Ramos (cell line): ENCODE measurements at regions not wholly inside any gene's neighbourhood (a gene's known extent, or its start where the extent isn't known, plus 50 kb on each side); places are given as distances from the start of the nearest gene placed in this dataset.

ENCODE experiments used
- in situ Hi-C: fragments of 300-500 bp; cut with MboI; formaldehyde crosslinking; loops from one replicate; pipeline ENCODE4 v1.14.3; 2022; ENCODE audit warnings: low sequenced_read_pairs; ENCODE audit not compliant: unreplicated experiment

DNA sequence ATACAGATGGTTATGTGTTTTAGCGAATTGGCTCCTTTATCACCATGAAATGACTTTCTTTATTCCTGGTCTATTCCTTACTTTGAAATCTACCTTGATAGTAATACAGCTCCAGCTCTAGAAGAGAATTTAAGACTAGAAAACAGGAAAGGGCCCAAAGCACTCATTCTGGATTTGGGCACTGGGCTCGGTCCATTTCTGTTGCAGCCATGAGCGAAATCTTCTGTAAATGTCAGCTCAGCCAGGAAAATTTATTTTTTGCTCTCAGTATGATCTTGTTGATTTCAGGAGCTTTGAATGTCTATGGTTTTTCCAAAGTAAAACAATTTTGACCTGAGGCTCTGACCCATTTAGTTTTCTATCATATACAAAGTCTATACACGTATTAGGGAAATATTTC, 104.1 kb downstream of the DIRAS2 start:
- in situ Hi-C loops = no loop called here

DNA sequence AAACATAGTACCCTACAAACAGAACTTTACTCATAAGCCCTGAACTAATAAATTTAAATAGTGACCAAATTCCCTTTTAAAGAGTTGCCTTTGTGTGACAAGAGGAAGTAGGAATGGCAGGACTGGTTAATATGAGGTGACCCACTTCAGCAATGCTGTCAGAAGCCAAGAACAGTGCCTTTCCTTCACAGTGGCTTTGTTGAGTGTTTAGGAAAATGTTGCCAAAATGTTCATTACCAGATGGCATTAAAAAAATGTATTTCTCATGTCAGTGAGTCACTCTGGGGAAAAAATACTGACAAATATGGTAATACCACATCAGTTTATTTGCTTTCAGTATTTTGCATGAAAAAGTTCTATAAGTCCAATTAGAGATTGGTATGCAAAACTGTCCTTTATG, 103.3 kb downstream of the DIRAS2 start:
- in situ Hi-C loops = no loop called here

DNA sequence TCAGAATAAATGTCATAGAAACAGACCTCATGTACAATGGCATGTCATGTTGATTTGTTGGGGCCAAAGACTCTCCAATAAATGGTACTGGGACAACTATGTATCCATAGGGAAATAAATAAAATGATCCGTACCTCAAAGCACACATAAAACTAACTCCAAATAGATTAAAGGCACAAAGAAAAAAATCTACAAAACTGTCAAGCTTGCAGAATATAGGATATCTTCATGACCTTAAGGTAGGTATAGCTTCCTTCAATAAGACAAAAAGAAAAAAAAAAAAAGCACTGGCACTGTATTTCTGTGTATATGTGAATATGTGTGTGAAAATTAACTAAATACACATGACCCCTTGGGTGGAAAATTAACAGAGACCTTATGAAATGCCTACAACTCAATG, 101.9 kb downstream of the DIRAS2 start:
- in situ Hi-C loops = no loop called here

DNA sequence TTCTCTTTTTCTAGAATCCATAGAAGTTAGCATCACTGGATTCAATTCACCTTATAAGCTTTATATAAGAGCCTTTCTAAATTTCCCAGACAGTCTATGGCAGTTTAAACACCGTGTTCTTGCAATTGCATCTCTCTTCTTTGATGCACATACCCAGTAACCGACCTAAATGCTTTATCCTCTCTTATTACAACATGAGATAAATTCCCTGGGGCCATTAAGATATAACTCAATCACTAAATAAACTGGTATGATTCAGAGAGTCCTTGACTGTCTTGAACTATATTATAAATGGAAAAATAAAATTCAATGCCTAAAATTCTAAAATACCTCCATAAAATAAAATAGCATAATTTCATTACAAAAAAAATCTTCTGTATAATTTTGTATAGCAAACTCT, 98.1 kb downstream of the DIRAS2 start:
- in situ Hi-C loops = no loop called here

DNA sequence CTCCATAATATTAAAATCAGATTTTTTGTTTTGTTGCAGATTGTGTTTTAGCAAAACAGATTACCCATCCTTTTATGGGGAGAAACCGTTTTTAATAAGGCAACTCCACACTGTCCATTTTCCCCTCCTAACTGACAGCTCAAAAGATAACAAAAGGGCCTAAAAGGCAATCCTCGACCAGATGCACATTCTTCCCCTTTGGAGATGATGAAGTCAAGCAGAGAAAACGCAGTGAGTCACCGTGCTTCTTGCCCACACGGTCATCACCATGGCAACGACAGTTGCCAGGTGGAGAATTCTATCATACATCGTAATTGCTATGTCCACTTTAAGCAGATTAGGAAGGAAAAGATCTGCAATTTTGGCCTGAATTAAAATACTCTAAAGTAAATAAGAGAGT, 96.4 kb downstream of the DIRAS2 start:
- in situ Hi-C loops = no loop called here

DNA sequence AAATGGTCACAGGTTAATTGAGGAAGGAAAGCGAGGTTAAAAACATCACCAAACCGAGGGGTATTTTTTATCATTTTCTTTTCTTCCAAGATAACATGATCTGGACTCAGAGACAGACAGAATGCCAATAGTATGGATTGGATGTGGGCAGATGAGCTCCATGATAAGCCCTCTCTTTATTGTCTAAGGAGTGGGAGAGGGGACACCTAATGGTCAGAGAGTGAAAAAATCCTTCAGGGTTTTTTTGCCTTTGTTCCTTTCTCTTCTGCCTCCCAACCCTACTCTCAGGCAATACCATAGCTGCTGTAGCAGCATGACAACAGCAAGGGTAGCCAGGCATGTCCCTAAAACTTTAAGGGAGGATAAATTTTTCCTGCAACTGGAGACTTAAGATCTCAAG, 94.7 kb downstream of the DIRAS2 start:
- in situ Hi-C loops = no loop called here

DNA sequence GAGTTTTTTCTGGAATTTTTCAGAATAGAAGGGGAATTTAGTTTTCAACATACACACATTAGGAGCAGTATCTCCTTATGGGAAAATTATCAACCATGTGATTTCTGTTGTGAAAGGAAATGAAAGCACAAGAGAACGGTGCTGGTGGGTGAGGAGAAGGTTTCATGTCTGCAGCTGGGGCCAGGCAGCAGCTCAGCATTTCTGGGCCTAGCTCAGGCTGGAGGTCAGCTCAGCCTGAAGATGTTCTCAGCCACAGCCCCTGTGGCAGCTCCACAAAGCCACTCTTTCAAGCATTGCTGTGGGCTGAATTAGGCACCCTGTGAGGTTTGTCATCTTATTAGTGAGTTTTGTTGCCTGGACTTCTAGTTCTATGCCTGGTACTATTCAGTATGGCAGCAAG, 90.3 kb downstream of the DIRAS2 start:
- in situ Hi-C loops = no loop called here

DNA sequence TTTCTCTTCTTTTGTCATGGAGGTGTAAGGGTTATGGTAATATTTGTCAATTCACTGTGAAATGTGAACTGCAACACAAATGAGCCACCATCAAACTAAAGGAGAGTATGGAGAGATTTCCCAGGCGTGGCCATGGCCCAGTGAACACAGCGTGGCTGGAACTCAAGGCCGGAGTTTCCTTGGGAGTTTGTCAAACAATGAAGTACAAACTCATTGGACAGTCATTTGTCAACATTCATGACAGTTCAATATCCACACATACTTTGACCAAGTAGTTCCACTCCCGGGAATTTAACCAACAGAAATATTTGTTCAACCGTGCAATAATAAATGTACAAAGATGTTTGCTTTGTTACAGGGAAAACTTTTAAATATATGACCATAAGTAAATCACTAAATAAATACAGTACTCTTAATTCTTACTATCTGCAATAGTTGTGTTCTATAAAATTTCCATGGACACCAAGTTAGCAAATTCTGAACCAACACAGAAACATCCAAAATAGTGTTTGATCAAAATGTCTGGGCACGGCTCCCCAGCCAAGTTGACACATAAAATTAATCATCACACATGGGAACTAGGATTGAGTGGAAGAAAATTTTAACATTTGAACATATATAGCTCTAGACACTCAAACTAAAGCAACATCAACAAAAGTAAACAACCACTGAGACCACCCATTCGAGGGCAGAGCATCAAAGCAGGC, 87.1 kb downstream of the DIRAS2 start:
- in situ Hi-C loops = no loop called here

DNA sequence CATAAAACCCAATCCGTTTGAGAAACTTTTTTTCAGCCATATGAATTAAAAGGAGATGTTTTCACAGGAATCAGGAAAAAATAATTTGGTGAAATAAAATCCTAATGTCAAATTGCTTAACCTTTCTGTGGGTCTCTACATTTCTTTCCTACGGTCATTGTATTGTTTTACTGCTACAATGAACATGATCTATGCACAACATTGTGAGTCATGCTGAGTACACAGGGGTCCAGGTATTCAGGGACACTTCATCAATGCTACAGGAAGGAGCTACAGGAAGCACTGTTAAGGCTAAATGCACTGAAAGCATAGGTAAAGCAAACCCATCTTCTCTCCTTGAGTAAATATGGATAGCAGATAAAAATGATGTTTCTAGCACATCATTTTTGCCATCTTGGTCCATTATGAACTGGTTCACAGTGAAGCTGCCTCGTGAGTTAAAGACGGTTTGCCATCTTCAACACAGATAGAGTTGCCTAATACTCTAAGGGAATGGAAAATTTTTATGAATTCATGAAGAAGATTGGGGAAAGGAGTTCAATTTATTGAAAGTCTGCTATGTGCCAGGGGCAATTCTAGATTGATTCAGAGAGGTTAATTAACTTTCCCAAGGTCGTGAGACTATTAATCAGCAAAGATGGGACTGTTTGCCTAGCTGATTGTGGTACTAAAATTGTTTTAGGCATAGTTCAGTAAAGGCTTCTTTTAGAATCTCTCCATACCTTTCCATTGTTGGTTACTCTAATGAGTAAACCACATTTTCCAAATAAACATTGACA, 85.5 kb downstream of the DIRAS2 start:
- in situ Hi-C loops = no loop called here

DNA sequence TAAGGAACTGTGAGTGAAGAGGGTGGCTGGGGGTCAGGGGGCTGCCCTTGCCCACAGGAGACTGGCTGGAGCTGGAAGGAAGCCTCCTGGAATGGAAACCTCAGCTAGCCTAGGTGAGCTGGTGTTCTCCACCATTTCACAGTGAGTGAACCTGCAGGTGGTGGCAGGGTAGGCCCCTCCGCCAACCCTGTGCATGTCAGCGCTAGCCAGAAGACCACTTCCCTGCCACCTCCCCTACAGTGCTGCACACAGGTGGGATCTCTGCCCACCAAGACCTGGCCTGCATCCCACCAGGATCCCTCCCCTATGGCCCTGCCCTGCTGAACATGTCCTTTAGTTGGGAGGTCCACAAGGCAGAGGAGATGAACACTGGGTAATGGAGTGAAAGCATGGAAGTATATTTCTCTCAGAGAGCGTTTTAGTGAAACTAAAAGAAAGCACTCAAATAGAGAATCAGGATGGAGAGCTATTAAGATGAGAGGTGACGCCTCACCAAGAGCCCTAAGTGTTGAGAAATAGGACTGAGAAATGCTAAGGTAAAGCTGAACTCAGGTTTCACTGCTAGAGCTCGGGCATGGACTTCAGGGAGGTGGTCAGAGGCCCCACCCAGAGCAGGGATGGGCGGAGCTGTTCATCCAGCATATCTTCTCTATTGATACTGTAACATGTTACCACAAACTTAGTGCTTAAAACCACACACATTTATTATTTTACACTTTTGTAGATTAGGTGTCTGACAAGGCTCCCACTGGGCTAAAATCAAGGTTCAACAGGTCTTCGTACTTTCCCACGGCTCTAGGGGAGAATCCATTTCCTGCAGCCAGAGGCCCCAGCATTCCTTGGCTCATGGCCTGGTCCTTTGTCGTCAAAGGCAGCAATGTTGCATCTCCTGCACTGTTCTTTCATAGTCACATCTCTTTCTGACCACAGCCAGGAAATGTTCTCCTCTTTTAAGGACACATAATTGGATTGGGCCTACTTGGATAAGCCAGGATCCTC, 83.2 kb downstream of the DIRAS2 start:
- in situ Hi-C loops = no loop called here
